ENCODE measurements at regions not wholly inside any gene's neighbourhood (a gene's known extent, or its start where the extent isn't known, plus 50 kb on each side); places are given as distances from the start of the nearest gene placed in this dataset.

DNA sequence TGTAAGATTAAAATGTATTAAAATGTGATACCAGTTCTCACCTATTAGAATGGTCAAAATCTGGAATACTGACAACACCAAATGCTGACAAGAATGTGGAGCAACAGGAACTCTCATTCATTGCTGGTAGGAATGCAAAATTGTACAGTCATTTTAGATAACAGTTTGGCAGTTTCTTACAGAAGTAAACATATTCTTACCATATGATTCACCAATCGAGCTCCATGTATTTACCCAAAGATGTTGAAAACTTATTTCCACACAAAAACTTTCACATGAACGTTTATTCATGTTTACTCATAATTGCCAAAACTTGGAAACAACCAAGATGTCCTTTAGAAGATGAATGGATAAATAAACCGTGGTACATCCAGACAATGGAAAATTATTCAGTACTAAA, 1193.5 kb upstream of the ACVR2A start:
- DNase-seq, result no peak
- Histone ChIP-seq H3K9me3 (ENCODE audit: insufficient read depth, low read depth) (no peaks in the 10 kb centered on the region), H4K20me1 (ENCODE audit: insufficient read depth) (no peaks in the 10 kb centered on the region), H3K27ac (no peak overlapping the region), H3K4me2 (no peak overlapping the region), H2AFZ (no peak overlapping the region), H3F3A (ENCODE audit: insufficient read depth, low read depth) (no peaks in the 10 kb centered on the region), H3K36me3 (ENCODE audit: low read depth) (no peaks in the 10 kb centered on the region), H3K4me1 (replicated peaks; ENCODE audit: insufficient read depth) (no peaks in the 10 kb centered on the region), H3K4me3 (no peak overlapping the region), H3K79me2 (ENCODE audit: low read depth) (no peaks in the 10 kb centered on the region), H3K27me3 (ENCODE audit: insufficient read depth, low read depth) (no peaks in the 10 kb centered on the region), H3K9me2 (ENCODE audit: insufficient read depth) (no peaks in the 10 kb centered on the region)
- intact Hi-C loops (cut with micrococcal nuclease; ENCODE audit: unreplicated experiment), result no loop called here
- TF ChIP-seq EZH2 (IDR thresholded peaks at IDR 0.05; ENCODE audit: low read depth), result no peak
- TF ChIP-seq, protein P1, sequence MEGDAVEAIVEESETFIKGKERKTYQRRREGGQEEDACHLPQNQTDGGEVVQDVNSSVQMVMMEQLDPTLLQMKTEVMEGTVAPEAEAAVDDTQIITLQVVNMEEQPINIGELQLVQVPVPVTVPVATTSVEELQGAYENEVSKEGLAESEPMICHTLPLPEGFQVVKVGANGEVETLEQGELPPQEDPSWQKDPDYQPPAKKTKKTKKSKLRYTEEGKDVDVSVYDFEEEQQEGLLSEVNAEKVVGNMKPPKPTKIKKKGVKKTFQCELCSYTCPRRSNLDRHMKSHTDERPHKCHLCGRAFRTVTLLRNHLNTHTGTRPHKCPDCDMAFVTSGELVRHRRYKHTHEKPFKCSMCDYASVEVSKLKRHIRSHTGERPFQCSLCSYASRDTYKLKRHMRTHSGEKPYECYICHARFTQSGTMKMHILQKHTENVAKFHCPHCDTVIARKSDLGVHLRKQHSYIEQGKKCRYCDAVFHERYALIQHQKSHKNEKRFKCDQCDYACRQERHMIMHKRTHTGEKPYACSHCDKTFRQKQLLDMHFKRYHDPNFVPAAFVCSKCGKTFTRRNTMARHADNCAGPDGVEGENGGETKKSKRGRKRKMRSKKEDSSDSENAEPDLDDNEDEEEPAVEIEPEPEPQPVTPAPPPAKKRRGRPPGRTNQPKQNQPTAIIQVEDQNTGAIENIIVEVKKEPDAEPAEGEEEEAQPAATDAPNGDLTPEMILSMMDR (conservative IDR thresholded peaks at IDR 0.05), result no peak
- ChIA-PET CTCF (no interaction called here), POLR2A (ENCODE audit: unreplicated experiment) (no interaction called here)
- BruUV-seq (replicated peaks), result no TSS peak

DNA sequence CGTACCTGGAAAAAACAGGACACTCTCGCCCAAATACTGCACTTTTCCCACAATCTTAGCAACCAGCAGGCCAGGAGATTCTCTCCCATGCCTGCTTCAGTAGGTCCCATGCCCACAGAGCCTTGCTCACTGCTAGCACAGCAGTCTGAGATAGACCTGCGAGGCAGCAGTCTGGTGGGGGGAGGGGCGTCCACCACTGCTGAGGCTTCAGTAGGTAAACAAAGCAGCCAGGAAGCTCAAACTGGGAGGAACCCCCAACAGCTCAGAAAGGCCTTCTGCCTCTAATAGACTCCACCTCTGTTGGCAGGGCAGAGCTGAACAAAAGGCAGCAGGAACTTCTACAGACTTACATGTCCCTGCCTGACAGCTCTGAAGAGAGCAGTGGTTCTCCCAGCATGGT, 1202.8 kb upstream of the ACVR2A start:
- TF ChIP-seq, protein P1 (conservative IDR thresholded peaks at IDR 0.05), result no peak
- TF ChIP-seq EZH2 (IDR thresholded peaks at IDR 0.05; ENCODE audit: low read depth), result no peak
- Histone ChIP-seq H4K20me1 (ENCODE audit: insufficient read depth) (no peaks in the 10 kb centered on the region), H3F3A (ENCODE audit: insufficient read depth, low read depth) (no peaks in the 10 kb centered on the region), H3K4me3 (no peak overlapping the region), H2AFZ (no peak overlapping the region), H3K9me2 (ENCODE audit: insufficient read depth) (no peaks in the 10 kb centered on the region), H3K27ac (no peak overlapping the region), H3K27me3 (ENCODE audit: insufficient read depth, low read depth) (no peaks in the 10 kb centered on the region), H3K4me2 (no peak overlapping the region), H3K4me1 (replicated peaks; ENCODE audit: insufficient read depth) (no peaks in the 10 kb centered on the region), H3K9me3 (ENCODE audit: insufficient read depth, low read depth) (no peaks in the 10 kb centered on the region), H3K36me3 (ENCODE audit: low read depth) (no peaks in the 10 kb centered on the region), H3K79me2 (ENCODE audit: low read depth) (no peaks in the 10 kb centered on the region)
- no peak for DNase-seq
- no TSS peak for BruUV-seq (replicated peaks)
- ChIA-PET CTCF (no interaction called here), POLR2A (ENCODE audit: unreplicated experiment) (no interaction called here)
- intact Hi-C loops (cut with micrococcal nuclease; ENCODE audit: unreplicated experiment), result no loop called here

DNA sequence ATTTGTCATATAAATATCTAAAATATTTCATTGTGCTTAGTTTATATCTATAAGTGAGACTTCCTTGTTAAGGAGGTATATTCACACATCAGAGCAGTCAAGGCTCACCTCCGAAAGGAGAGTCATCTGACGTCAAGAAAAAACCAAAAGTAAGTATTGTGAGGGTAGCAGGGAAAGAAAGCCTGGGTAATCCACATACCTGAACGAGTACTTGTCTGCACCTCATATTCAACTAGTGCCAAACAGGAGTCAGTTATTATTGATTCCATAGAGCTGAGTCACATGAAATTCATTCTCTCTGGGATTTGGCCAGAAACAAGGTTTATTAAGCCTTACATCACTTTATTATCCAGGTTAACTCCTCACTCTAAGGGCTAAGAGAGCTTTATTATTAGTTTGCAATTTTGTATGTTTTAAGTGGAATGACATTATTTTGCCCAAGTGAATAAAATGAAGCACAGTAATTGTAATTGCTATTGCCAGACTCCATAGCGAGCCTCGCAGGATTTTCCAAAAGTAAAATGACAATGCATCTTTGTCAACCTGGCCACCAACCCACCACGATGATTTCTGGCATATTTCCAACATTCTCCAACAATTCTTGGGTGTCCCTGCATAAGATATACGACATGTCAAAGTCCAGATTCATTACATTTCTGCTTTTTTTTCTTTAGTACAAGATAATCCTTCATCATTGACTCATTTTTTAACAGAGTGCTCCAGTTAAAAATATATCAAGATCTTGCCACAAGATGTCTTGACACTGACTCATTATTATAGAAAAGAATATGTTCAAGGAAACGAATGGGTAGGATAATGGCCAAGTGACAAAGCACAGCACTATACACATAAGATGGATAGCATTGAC, 1210.4 kb upstream of the ACVR2A start:
- DNase-seq, result peak; percentile 45 to 51
- TF ChIP-seq, protein P1 (conservative IDR thresholded peaks at IDR 0.05), result no peak
- no peak for TF ChIP-seq EZH2 (IDR thresholded peaks at IDR 0.05; ENCODE audit: low read depth)

More for the DNA sequence above, 1210.4 kb upstream of the ACVR2A start:
- no peak overlapping the region for H3K27ac ChIP-seq
- POLR2A ChIA-PET (ENCODE audit: unreplicated experiment), result interaction anchor here (0.6 kb wide), 1 partner anchor 32 kb away, joined by 5 read pairs; no protein-coding TSS in a partner anchor
- H3K27me3 ChIP-seq (ENCODE audit: insufficient read depth, low read depth), result no peaks in the 10 kb centered on the region
- H3K36me3 ChIP-seq (ENCODE audit: low read depth), result no peaks in the 10 kb centered on the region
- no peaks in the 10 kb centered on the region for H3K4me1 ChIP-seq (replicated peaks; ENCODE audit: insufficient read depth)
- no peaks in the 10 kb centered on the region for H4K20me1 ChIP-seq (ENCODE audit: insufficient read depth)
- no peaks in the 10 kb centered on the region for H3K9me2 ChIP-seq (ENCODE audit: insufficient read depth)
- no peak overlapping the region for H3K4me2 ChIP-seq
- no peaks in the 10 kb centered on the region for H3K79me2 ChIP-seq (ENCODE audit: low read depth)
- no peaks in the 10 kb centered on the region for H3K9me3 ChIP-seq (ENCODE audit: insufficient read depth, low read depth)
- CTCF ChIA-PET, result interaction anchor here (1.3 kb wide), 1 partner anchor 55 kb away, joined by 3 read pairs; no protein-coding TSS in a partner anchor
- no peaks in the 10 kb centered on the region for H3F3A ChIP-seq (ENCODE audit: insufficient read depth, low read depth)
- H2AFZ ChIP-seq, result no peak overlapping the region
- BruUV-seq (replicated peaks), result no TSS peak
- no peak overlapping the region for H3K4me3 ChIP-seq
- intact Hi-C loops (cut with micrococcal nuclease; ENCODE audit: unreplicated experiment), result loop anchor here (1.0 kb wide), 2 partner anchors 32 to 55 kb away; no protein-coding TSS in a partner anchor
